IMR-90 (cell line): ENCODE measurements at regions not wholly inside any gene's neighbourhood (a gene's known extent, or its start where the extent isn't known, plus 50 kb on each side); places are given as distances from the start of the nearest gene placed in this dataset.

ENCODE experiments used
- ATAC-seq: fragments of 200-7000 bp; cut with Tn5 transposase; 2 replicates; pipeline ENCODE4 v1.9.1; 2020; ENCODE audit warnings: low read depth, mild to moderate bottlenecking, moderate library complexity
- BruUV-seq: library from RNA; stranded (reverse); fragments of 400-500 nt; replicated peaks from 2 replicates; lab custom pipeline; 2021; lab: Mats Ljungman, UMichigan
- CTCF ChIA-PET: fragments of 300-600 bp; formaldehyde crosslinking; extraction: SDS; loops from one replicate; lab custom pipeline; 2021; ENCODE audit warnings: antibody characterized with exemption; lab: Yijun Ruan, JAX
- POLR2A ChIA-PET: fragments of 300-600 bp; sonication (Branson Sonifier 250); formaldehyde crosslinking; loops from one replicate; lab custom pipeline; 2022; ENCODE audit warnings: antibody characterized with exemption; ENCODE audit not compliant: unreplicated experiment; lab: Charles Lee
- DNase-seq: peaks from one replicate; pipeline ENCODE4 v3.0.0; 2013
- H2AFZ ChIP-seq: replicated peaks from 2 replicates; pipeline ENCODE3; 2013; ENCODE audit warnings: low read length, mild to moderate bottlenecking; ENCODE audit not compliant: poor library complexity
- H2AK5ac ChIP-seq: 2 replicates; pipeline ENCODE4 v1.6.1; 2013; ENCODE audit warnings: low read depth, low read length, inconsistent platforms
- H2AK9ac ChIP-seq: replicated peaks from 2 replicates; pipeline ENCODE3; 2013; ENCODE audit warnings: mild to moderate bottlenecking, low read depth, low read length, moderate library complexity; ENCODE audit not compliant: poor library complexity
- H2BK120ac ChIP-seq: 2 replicates; pipeline ENCODE4 v1.6.1; 2013; ENCODE audit warnings: low read depth, low read length, inconsistent platforms
- H2BK15ac ChIP-seq: 3 replicates; pipeline ENCODE4 v1.6.1; 2013; ENCODE audit warnings: low read depth, low read length, inconsistent platforms
- H2BK20ac ChIP-seq: 2 replicates; pipeline ENCODE4 v1.6.1; 2013; ENCODE audit warnings: low read depth, mild to moderate bottlenecking, inconsistent platforms, low read length, moderate library complexity
- H2BK5ac ChIP-seq: 2 replicates; pipeline ENCODE4 v1.6.1; 2013; ENCODE audit warnings: mild to moderate bottlenecking, low read depth, low read length, inconsistent platforms; ENCODE audit not compliant: poor library complexity, severe bottlenecking
- H3K14ac ChIP-seq: replicated peaks from 2 replicates; pipeline ENCODE4 v1.6.1; 2013; ENCODE audit warnings: low read depth, low read length, inconsistent platforms
- H3K18ac ChIP-seq: 2 replicates; pipeline ENCODE4 v1.6.1; 2013; ENCODE audit warnings: low read depth, low read length, control low read depth
- H3K23ac ChIP-seq: 2 replicates; pipeline ENCODE4 v1.6.1; 2013; ENCODE audit warnings: low read depth, low read length, inconsistent platforms
- H3K27ac ChIP-seq: 2 replicates; pipeline ENCODE4 v1.5.1; 2013; ENCODE audit warnings: mild to moderate bottlenecking, control low read depth, low read length; ENCODE audit not compliant: insufficient read depth
- H3K27me3 ChIP-seq: 2 replicates; pipeline ENCODE4 v1.6.1; 2013; ENCODE audit warnings: low read length; ENCODE audit not compliant: control insufficient read depth, insufficient read depth
- H3K36me3 ChIP-seq: 2 replicates; pipeline ENCODE4 v1.6.1; 2013; ENCODE audit warnings: low read length, mixed read lengths; ENCODE audit not compliant: control insufficient read depth, insufficient read depth
- H3K4ac ChIP-seq: 2 replicates; pipeline ENCODE4 v1.6.1; 2013; ENCODE audit warnings: low read depth, low read length, inconsistent platforms
- H3K4me1 ChIP-seq: 2 replicates; pipeline ENCODE4 v1.6.1; 2013; ENCODE audit warnings: low read length, mixed read lengths; ENCODE audit not compliant: control insufficient read depth, insufficient read depth
- H3K4me2 ChIP-seq: 2 replicates; pipeline ENCODE4 v1.6.1; 2013; ENCODE audit warnings: low read depth, mild to moderate bottlenecking, control low read depth, low read length, moderate library complexity
- H3K4me3 ChIP-seq: 2 replicates; pipeline ENCODE4 v1.5.1; 2013; ENCODE audit warnings: low read depth, mild to moderate bottlenecking, control low read depth, low read length, moderate library complexity; ENCODE audit not compliant: insufficient read depth
- H3K56ac ChIP-seq: 2 replicates; pipeline ENCODE4 v1.6.1; 2013; ENCODE audit warnings: low read length, inconsistent platforms; ENCODE audit not compliant: insufficient read depth; ENCODE audit errors: extremely low read depth
- H3K79me1 ChIP-seq, 2 experiments: 2 replicates each; pipeline ENCODE4 v1.6.1; 2013; ENCODE audit warnings: low read length in 2 of 2, inconsistent platforms in 1 of 2, low read depth in 1 of 2
- H3K9ac ChIP-seq: 2 replicates; pipeline ENCODE4 v1.6.1; 2013; ENCODE audit warnings: low read depth, low read length, control low read depth
- H3K9me1 ChIP-seq: 2 replicates; pipeline ENCODE4 v1.6.1; 2013; ENCODE audit warnings: low read length, inconsistent platforms; ENCODE audit not compliant: insufficient read depth
- H3K9me3 ChIP-seq: 2 replicates; pipeline ENCODE4 v1.6.1; 2013; ENCODE audit warnings: low read length; ENCODE audit not compliant: control insufficient read depth, insufficient read depth
- H4K20me1 ChIP-seq: 2 replicates; pipeline ENCODE4 v1.6.1; 2013; ENCODE audit warnings: low read length, inconsistent platforms; ENCODE audit not compliant: insufficient read depth
- H4K5ac ChIP-seq: 2 replicates; pipeline ENCODE4 v1.6.1; 2013; ENCODE audit warnings: mild to moderate bottlenecking, low read depth, low read length, control low read depth
- H4K8ac ChIP-seq, 2 experiments: 2 replicates each; pipeline ENCODE4 v1.6.1; 2013; ENCODE audit warnings: low read depth in 2 of 2, low read length in 2 of 2, control low read depth in 1 of 2, inconsistent platforms in 1 of 2
- H4K91ac ChIP-seq: 2 replicates; pipeline ENCODE4 v1.6.1; 2013; ENCODE audit warnings: low read depth, low read length, inconsistent platforms; ENCODE audit not compliant: insufficient read depth
- BHLHE40 ChIP-seq: fragments of 150-350 bp; IDR thresholded peaks from 2 replicates; pipeline ENCODE4 v1.6.1; 2016; ENCODE audit warnings: mild to moderate bottlenecking, low read depth, low read length
- MXI1 ChIP-seq: IDR thresholded peaks from 2 replicates; pipeline ENCODE4 v1.6.1; 2012; ENCODE audit warnings: low read depth, mild to moderate bottlenecking, low read length, moderate library complexity, borderline replicate concordance
- RFX5 ChIP-seq: IDR thresholded peaks from 2 replicates; pipeline ENCODE4 v1.8.0; 2012; ENCODE audit warnings: low read depth, mild to moderate bottlenecking, low read length, moderate library complexity
- USF2 ChIP-seq: fragments of 150-350 bp; IDR thresholded peaks from 2 replicates; pipeline ENCODE4 v1.6.1; 2017; ENCODE audit warnings: mild to moderate bottlenecking, antibody characterized with exemption, low read length, low read depth
- WGBS, 2 experiments: methylation state at CpG; one replicate each; pipeline versions ENCODE4 v1.1.5 to v1.1.7; 2013; ENCODE audit warnings: missing lambda C conversion rate in 2 of 2; ENCODE audit not compliant: insufficient read length in 1 of 2; ENCODE audit errors: extremely low coverage in 2 of 2; 5-methylcytosine and 5-hydroxymethylcytosine counted together
- dilution Hi-C: fragments of 300-500 bp; cut with HindIII; formaldehyde crosslinking; loops from one replicate; pipeline ENCODE4 v1.14.3; 2018; ENCODE audit warnings: low sequenced_read_pairs; ENCODE audit not compliant: unreplicated experiment
- in situ Hi-C: fragments of 300-500 bp; cut with MboI; formaldehyde crosslinking; loops from 3 replicates; pipeline ENCODE4 v1.14.3; 2019; ENCODE audit warnings: low sequenced_read_pairs, inconsistent platforms, mixed read lengths
- intact Hi-C: fragments of 100-400 bp; cut with micrococcal nuclease; formaldehyde crosslinking; loops from 2 replicates; pipeline ENCODE4 v1.10.0; 2022

DNA sequence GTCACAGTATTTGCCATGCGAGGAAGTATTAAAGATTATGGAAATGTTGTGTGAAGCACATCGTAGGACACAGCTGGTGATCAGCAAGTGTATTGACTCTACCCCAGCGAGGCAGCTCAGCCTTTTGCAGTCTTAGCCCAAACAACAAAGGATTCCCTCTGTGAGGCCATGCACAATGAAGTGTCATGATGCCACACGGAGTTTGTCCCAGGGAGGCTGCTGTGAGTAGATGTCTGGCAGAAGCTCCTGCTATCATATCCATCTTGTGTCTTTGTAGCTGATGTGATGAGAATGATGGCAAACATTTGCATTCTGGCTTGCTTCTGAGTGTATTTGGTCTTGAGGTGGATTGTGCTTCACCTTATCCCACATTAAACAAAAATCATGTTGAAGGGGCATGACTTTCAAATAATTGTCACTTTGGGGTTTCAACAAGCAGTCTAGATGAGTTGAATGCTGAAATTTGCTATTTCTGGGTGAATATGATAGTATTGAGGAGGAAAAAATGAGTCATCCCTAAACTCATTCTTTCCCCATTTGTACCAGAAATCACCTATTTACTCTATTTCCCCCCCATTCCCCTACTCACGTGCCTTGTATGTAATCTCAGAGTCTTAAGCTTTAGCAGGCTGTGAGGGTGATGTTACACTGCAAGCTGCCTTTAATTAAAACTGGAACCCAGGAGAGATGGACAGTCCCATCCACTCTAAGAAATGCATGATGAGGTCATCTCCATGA lies 273.5 kb downstream of the RNF144A start:
- Histone ChIP-seq H3K4ac (no peak overlapping the region), H3K4me1 (no peaks in the 10 kb centered on the region), H3K56ac (no peak overlapping the region), H3K23ac (no peak overlapping the region), H2BK20ac (no peak overlapping the region), H2BK5ac (no peak overlapping the region), H3K4me3 (no peak overlapping the region), H2AK9ac (no peak overlapping the region), H4K20me1 (no peaks in the 10 kb centered on the region), H3K4me2 (no peak overlapping the region), H2BK120ac (no peak overlapping the region), H3K36me3 (no peaks in the 10 kb centered on the region), H3K27ac (no peak overlapping the region), H2BK15ac (no peak overlapping the region), H3K9ac (no peak overlapping the region), H3K9me1 (no peaks in the 10 kb centered on the region), H4K5ac (no peak overlapping the region), H2AK5ac (no peak overlapping the region), H3K79me1 (no peaks in the 10 kb centered on the region), H4K91ac (no peak overlapping the region), H4K8ac (no peak overlapping the region), H3K14ac (no peak overlapping the region), H3K27me3 (no peaks in the 10 kb centered on the region), H3K18ac (no peak overlapping the region), H3K9me3 (peaks cover 3% of the 10 kb centered on the region; the same call in 1 of the 2 replicates), H2AFZ (no peak overlapping the region)
- intact Hi-C loops (no loop called here), in situ Hi-C loops (no loop called here), dilution Hi-C loops (no loop called here)
- ATAC-seq, result no peak
- 60% methylated on average over 1 of the region's 5 CpGs; no CpG with 5 or more reads in 1 of the 2 experiments for WGBS, 2 experiments
- ChIA-PET POLR2A (no interaction called here), CTCF (no interaction called here)
- TF ChIP-seq RFX5, result no peak
- no peak for TF ChIP-seq MXI1
- no peak for TF ChIP-seq USF2
- no peak for TF ChIP-seq BHLHE40
- DNase-seq, result no peak
- BruUV-seq, result no TSS peak
